ENCODE measurements at regions not wholly inside any gene's neighbourhood (a gene's known extent, or its start where the extent isn't known, plus 50 kb on each side); places are given as distances from the start of the nearest gene placed in this dataset.

- H3K9me3 ChIP-seq (ENCODE audit: control insufficient read depth, low read length) = no peaks in the 10 kb centered on the region
- H3K4me3 ChIP-seq (ENCODE audit: extremely low read depth, insufficient read depth, low read length, poor library complexity, severe bottlenecking) = no peak overlapping the region
- H3K4me1 ChIP-seq (ENCODE audit: control insufficient read depth, insufficient read depth, low read length, poor library complexity, severe bottlenecking) = no peaks in the 10 kb centered on the region
- WGBS, 2 experiments (ENCODE audit: insufficient coverage in 2 of 2) = 86 to 87% methylated on average over 20 to 21 of the region's 25 CpGs
- H3K27ac ChIP-seq (ENCODE audit: low read depth, low read length, severe bottlenecking) = no peak overlapping the region
- H3K36me3 ChIP-seq (ENCODE audit: control insufficient read depth, insufficient read depth, low read length) = no peaks in the 10 kb centered on the region
Measured at GRCh38 chr10:131531265-131532190, 220.0 kb upstream of the TCERG1L start.

GRCh38 chr10:131532291-131532690 is 220.8 kb upstream of the TCERG1L start:
- no peaks in the 10 kb centered on the region for H3K9me3 ChIP-seq (ENCODE audit: control insufficient read depth, low read length)
- 92 to 93% methylated on average over 13 of the region's 13 CpGs for WGBS, 2 experiments (ENCODE audit: insufficient coverage in 2 of 2)

GRCh38 chr10:131532745-131533341 is 221.3 kb upstream of the TCERG1L start:
- no peaks in the 10 kb centered on the region for H3K4me1 ChIP-seq (ENCODE audit: control insufficient read depth, insufficient read depth, low read length, poor library complexity, severe bottlenecking)
- 93 to 94% methylated on average over 17 to 21 of the region's 24 CpGs for whole genome bisulfite sequencing, 2 experiments (ENCODE audit: insufficient coverage in 2 of 2)
- no peak overlapping the region for H3K27ac ChIP-seq (ENCODE audit: low read depth, low read length, severe bottlenecking)
- no peaks in the 10 kb centered on the region for H3K36me3 ChIP-seq (ENCODE audit: control insufficient read depth, insufficient read depth, low read length)
- H3K9me3 ChIP-seq (ENCODE audit: control insufficient read depth, low read length) = no peaks in the 10 kb centered on the region
- no peak overlapping the region for H3K4me3 ChIP-seq (ENCODE audit: extremely low read depth, insufficient read depth, low read length, poor library complexity, severe bottlenecking)

More at GRCh38 chr10:131532291-131532690, 220.8 kb upstream of the TCERG1L start:
- Histone ChIP-seq H3K27ac (ENCODE audit: low read depth, low read length, severe bottlenecking) (no peak overlapping the region), H3K4me3 (ENCODE audit: extremely low read depth, insufficient read depth, low read length, poor library complexity, severe bottlenecking) (no peak overlapping the region), H3K36me3 (ENCODE audit: control insufficient read depth, insufficient read depth, low read length) (no peaks in the 10 kb centered on the region), H3K4me1 (ENCODE audit: control insufficient read depth, insufficient read depth, low read length, poor library complexity, severe bottlenecking) (no peaks in the 10 kb centered on the region)

GRCh38 chr10:131533846-131534526 is 222.5 kb upstream of the TCERG1L start:
- H3K4me1 ChIP-seq (ENCODE audit: control insufficient read depth, insufficient read depth, low read length, poor library complexity, severe bottlenecking) = no peaks in the 10 kb centered on the region
- H3K9me3 ChIP-seq (ENCODE audit: control insufficient read depth, low read length) = no peaks in the 10 kb centered on the region
- H3K36me3 ChIP-seq (ENCODE audit: control insufficient read depth, insufficient read depth, low read length) = no peaks in the 10 kb centered on the region
- WGBS, 2 experiments (ENCODE audit: insufficient coverage in 2 of 2) = 90 to 98% methylated on average over 11 of the region's 17 CpGs
- H3K27ac ChIP-seq (ENCODE audit: low read depth, low read length, severe bottlenecking) = no peak overlapping the region
- no peak overlapping the region for H3K4me3 ChIP-seq (ENCODE audit: extremely low read depth, insufficient read depth, low read length, poor library complexity, severe bottlenecking)

GRCh38 chr10:131534836-131535235 is 223.3 kb upstream of the TCERG1L start:
- no peaks in the 10 kb centered on the region for H3K9me3 ChIP-seq (ENCODE audit: control insufficient read depth, low read length)
- WGBS, 2 experiments (ENCODE audit: insufficient coverage in 2 of 2) = 86 to 90% methylated on average over 8 to 11 of the region's 11 CpGs
- no peaks in the 10 kb centered on the region for H3K4me1 ChIP-seq (ENCODE audit: control insufficient read depth, insufficient read depth, low read length, poor library complexity, severe bottlenecking)
- no peak overlapping the region for H3K27ac ChIP-seq (ENCODE audit: low read depth, low read length, severe bottlenecking)
- no peaks in the 10 kb centered on the region for H3K36me3 ChIP-seq (ENCODE audit: control insufficient read depth, insufficient read depth, low read length)
- H3K4me3 ChIP-seq (ENCODE audit: extremely low read depth, insufficient read depth, low read length, poor library complexity, severe bottlenecking) = no peak overlapping the region

GRCh38 chr10:131536676-131537075 is 225.2 kb upstream of the TCERG1L start:
- H3K9me3 ChIP-seq (ENCODE audit: control insufficient read depth, low read length) = no peaks in the 10 kb centered on the region
- no peak overlapping the region for H3K27ac ChIP-seq (ENCODE audit: low read depth, low read length, severe bottlenecking)
- H3K4me3 ChIP-seq (ENCODE audit: extremely low read depth, insufficient read depth, low read length, poor library complexity, severe bottlenecking) = no peak overlapping the region
- WGBS, 2 experiments (ENCODE audit: insufficient coverage in 2 of 2) = 88 to 91% methylated on average over 13 to 14 of the region's 15 CpGs
- no peaks in the 10 kb centered on the region for H3K4me1 ChIP-seq (ENCODE audit: control insufficient read depth, insufficient read depth, low read length, poor library complexity, severe bottlenecking)
- no peaks in the 10 kb centered on the region for H3K36me3 ChIP-seq (ENCODE audit: control insufficient read depth, insufficient read depth, low read length)

GRCh38 chr10:131537281-131537680 is 225.8 kb upstream of the TCERG1L start:
- no peaks in the 10 kb centered on the region for H3K9me3 ChIP-seq (ENCODE audit: control insufficient read depth, low read length)
- WGBS, 2 experiments (ENCODE audit: insufficient coverage in 2 of 2) = no CpG with 5 or more reads among the region's 1 CpG
- no peak overlapping the region for H3K4me3 ChIP-seq (ENCODE audit: extremely low read depth, insufficient read depth, low read length, poor library complexity, severe bottlenecking)
- no peaks in the 10 kb centered on the region for H3K36me3 ChIP-seq (ENCODE audit: control insufficient read depth, insufficient read depth, low read length)
- no peaks in the 10 kb centered on the region for H3K4me1 ChIP-seq (ENCODE audit: control insufficient read depth, insufficient read depth, low read length, poor library complexity, severe bottlenecking)
- H3K27ac ChIP-seq (ENCODE audit: low read depth, low read length, severe bottlenecking) = no peak overlapping the region

- no peaks in the 10 kb centered on the region for H3K36me3 ChIP-seq (ENCODE audit: control insufficient read depth, insufficient read depth, low read length)
- H3K9me3 ChIP-seq (ENCODE audit: control insufficient read depth, low read length) = no peaks in the 10 kb centered on the region
- H3K4me1 ChIP-seq (ENCODE audit: control insufficient read depth, insufficient read depth, low read length, poor library complexity, severe bottlenecking) = no peaks in the 10 kb centered on the region
- WGBS, 2 experiments (ENCODE audit: insufficient coverage in 2 of 2) = 81 to 94% methylated on average over 4 to 6 of the region's 8 CpGs
- H3K27ac ChIP-seq (ENCODE audit: low read depth, low read length, severe bottlenecking) = no peak overlapping the region
- no peak overlapping the region for H3K4me3 ChIP-seq (ENCODE audit: extremely low read depth, insufficient read depth, low read length, poor library complexity, severe bottlenecking)
Measured at GRCh38 chr10:131544495-131544894, 233.0 kb upstream of the TCERG1L start.

GRCh38 chr10:131546086-131546810 is 234.7 kb upstream of the TCERG1L start:
- WGBS, 2 experiments (ENCODE audit: insufficient coverage in 2 of 2) = 77% methylated on average over 8 to 13 of the region's 13 CpGs
- no peak overlapping the region for H3K4me3 ChIP-seq (ENCODE audit: extremely low read depth, insufficient read depth, low read length, poor library complexity, severe bottlenecking)
- no peaks in the 10 kb centered on the region for H3K36me3 ChIP-seq (ENCODE audit: control insufficient read depth, insufficient read depth, low read length)
- H3K9me3 ChIP-seq (ENCODE audit: control insufficient read depth, low read length) = no peaks in the 10 kb centered on the region
- H3K27ac ChIP-seq (ENCODE audit: low read depth, low read length, severe bottlenecking) = no peak overlapping the region
- H3K4me1 ChIP-seq (ENCODE audit: control insufficient read depth, insufficient read depth, low read length, poor library complexity, severe bottlenecking) = no peaks in the 10 kb centered on the region

- Histone ChIP-seq H3K4me3 (ENCODE audit: extremely low read depth, insufficient read depth, low read length, poor library complexity, severe bottlenecking) (no peak overlapping the region), H3K4me1 (ENCODE audit: control insufficient read depth, insufficient read depth, low read length, poor library complexity, severe bottlenecking) (no peaks in the 10 kb centered on the region), H3K36me3 (ENCODE audit: control insufficient read depth, insufficient read depth, low read length) (no peaks in the 10 kb centered on the region), H3K9me3 (ENCODE audit: control insufficient read depth, low read length) (no peaks in the 10 kb centered on the region), H3K27ac (ENCODE audit: low read depth, low read length, severe bottlenecking) (no peak overlapping the region)
- 91 to 92% methylated on average over 5 to 6 of the region's 8 CpGs for WGBS, 2 experiments (ENCODE audit: insufficient coverage in 2 of 2)
Measured at GRCh38 chr10:131547129-131547799, 235.7 kb upstream of the TCERG1L start.

Data from mesodermal cell (in vitro differentiated cells).